DMS79 treated with DMSO at 0.1 percent for 48 hours (cell line): ENCODE measurements at regions not wholly inside any gene's neighbourhood (a gene's known extent, or its start where the extent isn't known, plus 50 kb on each side); places are given as distances from the start of the nearest gene placed in this dataset.
A peak's percentile ranks its signal among the peaks of the same experiment; 100 is the strongest.

Experiments used
- DNase-seq: peaks from one replicate; lab custom pipeline; 2025; lab: John Stamatoyannopoulos, UW

- DNase-seq, result no peak
These were observed 61.4 kb upstream of the PJA1 start for GRCh38 chrX:69226459-69227158.

- DNase-seq, result peak; percentile 56
These were observed 57.1 kb upstream of the PJA1 start for GRCh38 chrX:69222103-69223090.

DNA sequence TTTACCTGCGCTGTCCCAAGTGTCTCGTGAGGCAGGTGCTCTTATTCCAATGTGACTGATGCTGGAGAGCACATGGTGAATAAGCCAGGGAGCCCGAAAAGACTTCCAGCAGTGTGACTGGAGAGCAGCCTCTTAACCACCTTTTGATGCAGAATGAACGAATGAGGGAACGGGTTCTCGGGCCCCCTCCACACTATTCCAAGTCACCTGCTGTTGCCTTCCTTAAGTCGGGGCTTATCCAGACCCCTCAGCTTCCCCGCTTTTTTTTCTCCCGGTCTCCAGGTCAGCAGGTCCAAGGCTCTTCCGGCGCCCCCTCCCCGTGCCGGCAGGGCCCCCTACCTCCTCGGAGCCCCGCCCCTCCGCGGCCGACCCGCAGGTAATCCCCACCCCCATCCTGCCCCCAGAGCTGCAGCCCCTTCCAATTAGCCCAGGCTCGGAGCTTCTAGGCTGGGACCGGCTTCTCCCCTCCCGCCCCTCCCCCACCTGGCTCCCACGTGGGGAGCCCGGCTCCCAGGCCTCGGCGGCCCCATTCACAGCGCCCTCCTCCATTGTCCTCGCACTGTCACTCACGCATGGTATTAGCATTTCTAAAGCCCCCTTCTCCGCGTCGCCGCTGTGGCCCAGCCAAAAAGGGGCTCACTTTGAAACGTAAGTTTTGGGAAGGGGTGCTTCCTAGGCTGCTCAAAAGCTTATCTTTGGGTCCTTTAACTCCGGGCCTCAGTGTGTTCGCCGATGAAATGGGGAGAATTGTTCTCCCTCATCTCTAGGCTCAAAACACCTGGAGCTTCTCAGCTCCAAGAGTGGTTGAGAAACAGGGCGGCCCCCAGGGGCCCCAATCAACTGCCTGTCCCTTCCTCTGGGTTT lies 56.2 kb upstream of the PJA1 start:
- DNase-seq, result peak; percentile 57

- no peak for DNase-seq
These were observed 53.2 kb upstream of the PJA1 start for GRCh38 chrX:69218407-69218997.

GRCh38 chrX:69216911-69217310 lies 51.7 kb upstream of the PJA1 start:
- peak; percentile 12 for DNase-seq

DNA sequence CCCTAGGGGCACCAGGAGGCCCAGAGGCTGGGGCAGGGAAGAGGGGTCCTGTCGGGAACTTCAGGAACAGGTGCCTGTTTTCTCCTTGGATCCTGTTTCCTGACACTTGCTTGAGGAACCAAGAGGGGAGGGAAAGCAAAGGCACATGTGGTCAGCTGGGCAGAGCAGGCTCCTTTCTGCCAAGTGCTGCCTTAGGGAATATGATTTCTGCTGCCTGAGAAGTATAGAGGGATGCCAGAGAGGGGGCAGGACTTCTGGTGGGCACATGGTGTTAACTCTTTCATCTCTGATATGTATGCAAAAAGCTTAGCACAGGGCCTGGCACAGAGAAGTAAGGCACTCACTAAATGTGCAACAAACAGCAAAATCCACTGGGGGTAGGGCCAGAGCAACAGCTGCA lies 51.2 kb upstream of the PJA1 start:
- DNase-seq, result no peak

DNA sequence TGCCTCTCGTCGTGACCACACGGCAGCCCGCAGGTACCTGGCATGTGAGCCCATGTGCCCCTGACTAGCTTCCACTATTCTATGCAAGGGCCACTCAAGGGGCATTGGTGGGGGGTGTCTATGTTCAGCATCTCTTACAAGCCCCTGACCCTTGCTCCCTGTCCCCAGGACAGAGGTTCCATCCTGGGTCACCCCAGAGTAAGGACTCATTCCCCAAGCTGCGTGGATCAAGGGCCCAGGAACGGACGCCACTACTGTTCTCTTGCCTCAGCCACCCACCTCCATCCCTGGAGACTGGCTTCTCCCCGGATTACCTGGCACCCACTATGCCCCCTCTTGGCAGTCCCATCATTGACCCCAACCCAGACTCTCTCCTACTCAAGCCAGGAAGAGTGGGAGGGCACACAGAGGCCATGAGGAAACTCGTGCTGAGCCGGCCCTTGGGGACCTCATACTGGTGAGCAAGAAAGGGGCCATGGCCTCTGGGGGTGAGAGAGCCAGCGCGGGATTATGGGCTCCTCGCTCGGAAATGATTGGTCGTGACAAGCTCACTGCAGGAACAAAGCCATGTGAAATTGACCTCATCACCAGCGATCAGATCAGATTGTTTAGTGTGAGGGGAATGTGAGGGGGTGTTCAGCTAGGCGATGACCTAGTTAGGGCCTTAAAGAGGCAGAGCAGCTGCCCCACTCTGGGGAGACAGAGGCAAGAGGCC lies 50.1 kb upstream of the PJA1 start:
- no peak for DNase-seq
